Glutamatergic neuron (in vitro differentiated cells): ENCODE measurements at regions not wholly inside any gene's neighbourhood (a gene's known extent, or its start where the extent isn't known, plus 50 kb on each side); places are given as distances from the start of the nearest gene placed in this dataset.

ENCODE experiments used
- DNase-seq: peaks from one replicate; pipeline ENCODE4 v3.0.0; 2022
- H3K27ac Mint-ChIP-seq: one replicate; pipeline ENCODE4 v1.8.0; 2020; ENCODE audit warnings: mild to moderate bottlenecking, mixed read lengths, inconsistent platforms; ENCODE audit not compliant: unreplicated experiment
- H3K27me3 Mint-ChIP-seq: one replicate; pipeline ENCODE4 v1.8.0; 2020; ENCODE audit warnings: mild to moderate bottlenecking, moderate library complexity, mixed read lengths, inconsistent platforms; ENCODE audit not compliant: unreplicated experiment
- H3K36me3 Mint-ChIP-seq: one replicate; pipeline ENCODE4 v1.8.0; 2020; ENCODE audit warnings: mild to moderate bottlenecking, mixed read lengths, inconsistent platforms; ENCODE audit not compliant: unreplicated experiment
- H3K4me1 Mint-ChIP-seq: one replicate; pipeline ENCODE4 v1.8.0; 2020; ENCODE audit warnings: mild to moderate bottlenecking, low read depth, mixed read lengths, inconsistent platforms; ENCODE audit not compliant: unreplicated experiment
- H3K4me3 Mint-ChIP-seq: one replicate; pipeline ENCODE4 v1.8.0; 2020; ENCODE audit warnings: mild to moderate bottlenecking, mixed read lengths, inconsistent platforms; ENCODE audit not compliant: unreplicated experiment
- H3K9me3 Mint-ChIP-seq: one replicate; pipeline ENCODE4 v1.8.0; 2020; ENCODE audit warnings: mild to moderate bottlenecking, moderate library complexity, mixed read lengths, inconsistent platforms; ENCODE audit not compliant: unreplicated experiment
- TF ChIP-seq, protein P1 (sequence below): fragments of 200-600 bp; sonication (generic); IDR thresholded peaks from one replicate; pipeline ENCODE4 v1.5.0; 2021; ENCODE audit not compliant: partially characterized antibody, unreplicated experiment

DNA sequence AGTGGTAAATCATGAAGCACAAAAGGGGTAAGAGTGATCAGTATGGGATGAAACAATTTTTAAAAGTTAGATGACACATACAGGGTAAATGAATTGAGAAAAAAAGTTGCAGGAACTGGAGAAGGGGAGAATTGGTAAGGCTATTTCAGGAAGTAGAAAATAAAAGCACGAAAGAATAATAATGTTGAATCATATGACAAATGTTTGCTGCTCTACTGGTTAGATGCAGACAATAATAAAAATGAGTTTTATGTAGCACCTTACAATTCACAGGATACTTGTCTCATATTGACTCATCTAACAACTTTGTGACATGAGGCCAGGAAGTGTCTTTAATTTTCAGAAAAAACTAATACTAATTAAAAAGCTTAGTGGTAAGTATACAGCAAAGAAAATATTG lies 566.5 kb upstream of the MARCKS start:
- DNase-seq, result no peak
- Mint-ChIP-seq H3K36me3 (peaks cover 4% of the 10 kb centered on the region), H3K27ac (no peak overlapping the region), H3K4me1 (no peaks in the 10 kb centered on the region), H3K27me3 (no peaks in the 10 kb centered on the region), H3K4me3 (no peak overlapping the region), H3K9me3 (no peaks in the 10 kb centered on the region)
- TF ChIP-seq, protein P1, sequence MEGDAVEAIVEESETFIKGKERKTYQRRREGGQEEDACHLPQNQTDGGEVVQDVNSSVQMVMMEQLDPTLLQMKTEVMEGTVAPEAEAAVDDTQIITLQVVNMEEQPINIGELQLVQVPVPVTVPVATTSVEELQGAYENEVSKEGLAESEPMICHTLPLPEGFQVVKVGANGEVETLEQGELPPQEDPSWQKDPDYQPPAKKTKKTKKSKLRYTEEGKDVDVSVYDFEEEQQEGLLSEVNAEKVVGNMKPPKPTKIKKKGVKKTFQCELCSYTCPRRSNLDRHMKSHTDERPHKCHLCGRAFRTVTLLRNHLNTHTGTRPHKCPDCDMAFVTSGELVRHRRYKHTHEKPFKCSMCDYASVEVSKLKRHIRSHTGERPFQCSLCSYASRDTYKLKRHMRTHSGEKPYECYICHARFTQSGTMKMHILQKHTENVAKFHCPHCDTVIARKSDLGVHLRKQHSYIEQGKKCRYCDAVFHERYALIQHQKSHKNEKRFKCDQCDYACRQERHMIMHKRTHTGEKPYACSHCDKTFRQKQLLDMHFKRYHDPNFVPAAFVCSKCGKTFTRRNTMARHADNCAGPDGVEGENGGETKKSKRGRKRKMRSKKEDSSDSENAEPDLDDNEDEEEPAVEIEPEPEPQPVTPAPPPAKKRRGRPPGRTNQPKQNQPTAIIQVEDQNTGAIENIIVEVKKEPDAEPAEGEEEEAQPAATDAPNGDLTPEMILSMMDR, result no peak

DNA sequence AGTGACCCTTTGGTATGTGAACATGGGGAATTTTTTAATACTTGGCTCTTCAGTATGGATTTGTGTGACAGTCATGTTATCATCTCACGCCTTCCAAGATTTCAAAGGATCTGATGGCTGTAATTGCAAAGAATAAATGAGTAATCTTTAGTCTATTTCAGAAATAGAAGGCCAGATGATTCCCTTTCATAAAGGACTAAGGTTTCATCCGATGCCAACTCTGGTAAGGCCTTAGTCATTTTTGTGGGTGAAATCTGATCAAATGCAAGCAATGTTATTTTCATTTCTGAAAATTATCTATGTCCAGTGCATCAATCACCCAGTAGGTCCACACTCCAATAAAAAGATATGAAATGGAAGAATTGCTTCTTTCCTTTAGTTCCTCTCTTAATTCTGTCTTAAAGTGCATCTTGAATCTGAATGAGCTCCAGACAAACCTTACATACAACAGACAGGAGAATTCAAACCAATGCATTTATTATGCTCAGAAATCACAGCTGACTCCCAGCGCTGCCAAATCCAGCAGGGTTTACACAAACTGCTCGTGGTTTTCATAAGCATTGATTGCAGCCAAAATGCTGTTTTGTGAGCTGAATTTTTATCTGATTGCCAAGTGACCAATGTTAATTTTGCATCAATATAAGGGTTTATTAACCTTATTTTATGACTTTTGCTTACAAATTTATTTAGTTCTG lies 565.2 kb upstream of the MARCKS start:
- no peak overlapping the region for H3K4me3 Mint-ChIP-seq
- H3K36me3 Mint-ChIP-seq, result no peaks in the 10 kb centered on the region
- TF ChIP-seq, protein P1, result no peak
- H3K9me3 Mint-ChIP-seq, result no peaks in the 10 kb centered on the region
- no peak for DNase-seq
- no peak overlapping the region for H3K27ac Mint-ChIP-seq
- H3K27me3 Mint-ChIP-seq, result no peaks in the 10 kb centered on the region
- H3K4me1 Mint-ChIP-seq, result no peaks in the 10 kb centered on the region

DNA sequence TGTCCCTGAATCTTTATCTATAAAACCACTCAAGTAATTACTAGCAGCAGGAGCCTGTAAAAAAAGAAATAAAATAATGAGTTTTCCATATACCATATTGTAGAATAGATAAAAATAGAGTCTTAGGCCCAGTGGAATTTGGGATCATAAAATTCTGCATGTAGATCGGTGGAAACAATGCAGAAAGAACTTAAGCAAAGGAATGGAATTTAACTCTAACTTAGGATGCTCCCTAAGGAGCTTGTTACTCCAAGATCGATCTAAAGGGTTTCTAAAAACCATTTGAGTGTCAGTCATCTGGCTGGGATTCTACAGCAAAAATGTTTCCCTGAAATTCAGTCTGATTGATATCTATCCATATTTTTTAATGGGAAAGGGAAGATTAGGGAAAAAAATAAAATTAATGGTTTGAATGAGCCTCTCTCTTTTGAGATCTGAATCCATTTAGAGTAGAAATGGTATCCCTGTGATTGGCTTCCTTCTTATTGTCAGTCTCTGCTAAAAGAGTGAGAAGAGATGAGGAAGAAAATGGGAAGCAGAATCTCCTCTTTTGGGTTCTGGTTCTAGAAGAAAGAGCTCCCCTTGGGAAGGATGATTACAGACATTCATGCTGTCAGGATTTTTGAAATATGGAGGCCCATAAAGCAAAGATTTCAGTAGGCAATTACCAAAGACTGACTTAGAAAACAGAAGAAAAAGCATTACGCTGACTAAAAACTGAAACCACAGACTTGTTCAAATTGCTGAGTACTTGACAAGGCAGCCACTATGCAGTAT lies 564.3 kb upstream of the MARCKS start:
- TF ChIP-seq, protein P1, result no peak
- no peak overlapping the region for H3K4me3 Mint-ChIP-seq
- no peaks in the 10 kb centered on the region for H3K27me3 Mint-ChIP-seq
- no peak overlapping the region for H3K27ac Mint-ChIP-seq
- no peaks in the 10 kb centered on the region for H3K4me1 Mint-ChIP-seq
- H3K36me3 Mint-ChIP-seq, result no peaks in the 10 kb centered on the region
- no peaks in the 10 kb centered on the region for H3K9me3 Mint-ChIP-seq
- DNase-seq, result no peak

DNA sequence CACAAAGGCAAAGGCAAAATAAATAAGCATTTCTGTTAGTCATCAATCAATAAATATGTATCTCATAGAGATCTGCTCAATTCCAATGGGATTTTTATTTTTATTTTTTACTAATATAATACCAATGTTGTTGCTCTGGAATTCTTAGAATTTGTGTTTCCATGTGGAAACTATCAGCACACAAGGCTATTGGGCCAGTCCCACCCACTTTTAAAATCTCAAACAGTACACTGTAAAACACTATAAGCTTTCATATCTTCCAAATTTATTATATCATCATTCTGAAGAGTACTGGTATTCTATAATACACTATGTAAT lies 563.8 kb upstream of the MARCKS start:
- no peak for DNase-seq
- H3K4me1 Mint-ChIP-seq, result no peaks in the 10 kb centered on the region
- H3K4me3 Mint-ChIP-seq, result no peak overlapping the region
- TF ChIP-seq, protein P1, result no peak
- no peak overlapping the region for H3K27ac Mint-ChIP-seq
- no peaks in the 10 kb centered on the region for H3K36me3 Mint-ChIP-seq
- no peaks in the 10 kb centered on the region for H3K27me3 Mint-ChIP-seq
- H3K9me3 Mint-ChIP-seq, result no peaks in the 10 kb centered on the region

DNA sequence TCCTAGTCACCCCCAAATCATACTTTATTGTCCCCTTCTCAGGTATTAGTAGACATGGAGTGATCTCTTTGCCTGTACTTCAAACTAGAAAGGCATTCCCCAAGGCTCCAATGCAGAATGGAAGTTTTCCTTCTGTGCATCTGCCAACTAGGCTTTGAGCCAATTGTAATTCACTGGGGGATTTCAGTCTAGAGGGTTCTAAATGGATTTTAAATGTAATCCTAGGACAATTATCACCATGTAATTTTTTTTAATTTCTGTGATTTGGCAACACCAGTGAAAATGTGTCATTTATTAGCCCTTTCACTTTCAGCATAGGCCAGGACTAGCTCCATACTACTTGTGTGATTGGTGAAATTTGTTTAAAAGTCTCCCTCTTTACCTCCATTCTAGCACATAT lies 557.6 kb upstream of the MARCKS start:
- Mint-ChIP-seq H3K36me3 (no peaks in the 10 kb centered on the region), H3K27ac (no peak overlapping the region), H3K9me3 (no peaks in the 10 kb centered on the region), H3K4me1 (peaks cover 3% of the 10 kb centered on the region), H3K27me3 (no peaks in the 10 kb centered on the region), H3K4me3 (no peak overlapping the region)
- TF ChIP-seq, protein P1, result no peak
- no peak for DNase-seq
